Lung (tissue), 11 donors: ENCODE measurements at regions not wholly inside any gene's neighbourhood (a gene's known extent, or its start where the extent isn't known, plus 50 kb on each side); places are given as distances from the start of the nearest gene placed in this dataset.

ENCODE experiments used
- ATAC-seq: fragments of 200-7000 bp; cut with Tn5 transposase; one replicate; pipeline ENCODE4 v1.9.1; 2020; ENCODE audit warnings: moderate number of reproducible peaks; ENCODE audit not compliant: insufficient read depth, low FRiP score
- DNase-seq, 3 donors: peaks; one replicate each; pipeline ENCODE4 v3.0.0-alpha.2; 2013 to 2017
- H3K27ac ChIP-seq, 2 donors: one replicate each; pipeline ENCODE4 v1.5.1; 2013; ENCODE audit warnings: mild to moderate bottlenecking in 2 of 2, moderate library complexity in 2 of 2, control low read depth in 1 of 2, inconsistent platforms in 1 of 2, low read depth in 1 of 2, low read length in 1 of 2
- H3K27me3 ChIP-seq, 3 donors: one replicate each; pipeline ENCODE4 v1.5.1; 2013; ENCODE audit warnings: low read length in 2 of 3; ENCODE audit not compliant: control insufficient read depth in 3 of 3, insufficient read depth in 3 of 3
- H3K36me3 ChIP-seq, 4 donors: one replicate each; pipeline ENCODE4 v1.5.1; 2013; ENCODE audit warnings: low read length in 4 of 4, mild to moderate bottlenecking in 1 of 4, moderate library complexity in 1 of 4; ENCODE audit not compliant: control insufficient read depth in 4 of 4, insufficient read depth in 4 of 4
- H3K4me1 ChIP-seq, 5 donors: one replicate each; pipeline ENCODE4 v1.5.1; 2013; ENCODE audit warnings: low read length in 5 of 5, mild to moderate bottlenecking in 2 of 5, moderate library complexity in 1 of 5; ENCODE audit not compliant: control insufficient read depth in 5 of 5, insufficient read depth in 5 of 5
- H3K4me3 ChIP-seq: one replicate; pipeline ENCODE4 v1.5.1; 2013; ENCODE audit warnings: mild to moderate bottlenecking, control low read depth, moderate library complexity
- H3K9ac ChIP-seq, 2 donors: one replicate each; pipeline ENCODE4 v1.5.1; 2013; ENCODE audit warnings: low read length in 2 of 2, control low read depth in 1 of 2; ENCODE audit not compliant: insufficient read depth in 1 of 2
- H3K9me3 ChIP-seq, 4 donors: one replicate each; pipeline ENCODE4 v1.5.1; 2013; ENCODE audit warnings: low read length in 3 of 4, mild to moderate bottlenecking in 1 of 4, moderate library complexity in 1 of 4; ENCODE audit not compliant: control insufficient read depth in 4 of 4, insufficient read depth in 3 of 4
- WGBS, 2 donors: extraction: QIAGEN DNeasy Blood & Tissue Kit; methylation state at CpG; one replicate each; pipeline ENCODE4 v1.1.7; 2013; 5-methylcytosine and 5-hydroxymethylcytosine counted together
- TF ChIP-seq, protein P1 (sequence below): IDR thresholded peaks from 2 replicates; pipeline ENCODE4 v1.5.1; 2012; ENCODE audit warnings: mild to moderate bottlenecking; ENCODE audit errors: control extremely low read depth, extremely low read depth
- donor health status: control.
- donor health status: control.
- donor health status: Bipolar disorder and iron deficiency.
- donor health status: healthy.
- donor health status: DM: yes; HTN: yes; CAD: no.

DNA sequence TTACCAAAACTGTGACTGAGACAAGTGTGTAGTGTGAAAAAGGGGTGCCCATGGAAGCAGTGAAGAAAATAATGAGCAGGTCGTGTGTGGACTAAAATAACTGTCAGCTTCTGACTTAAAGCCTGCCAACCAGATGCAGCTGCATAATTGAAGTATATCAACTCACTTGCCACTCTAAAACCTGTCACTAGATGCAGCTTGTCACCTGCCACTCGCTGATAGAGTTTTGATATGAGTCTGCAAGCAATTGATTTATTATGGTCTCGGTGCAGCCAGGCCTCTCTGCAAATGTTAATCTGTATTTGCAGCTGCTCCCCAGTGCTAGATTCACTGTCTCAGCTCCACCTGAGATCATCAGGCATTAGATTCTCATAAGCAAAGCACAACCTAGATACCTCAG is 1090.0 kb upstream of the EYS start:
- WGBS, 2 donors = 63 to 64% methylated on average over 3 of the region's 3 CpGs
- TF ChIP-seq, protein P1, sequence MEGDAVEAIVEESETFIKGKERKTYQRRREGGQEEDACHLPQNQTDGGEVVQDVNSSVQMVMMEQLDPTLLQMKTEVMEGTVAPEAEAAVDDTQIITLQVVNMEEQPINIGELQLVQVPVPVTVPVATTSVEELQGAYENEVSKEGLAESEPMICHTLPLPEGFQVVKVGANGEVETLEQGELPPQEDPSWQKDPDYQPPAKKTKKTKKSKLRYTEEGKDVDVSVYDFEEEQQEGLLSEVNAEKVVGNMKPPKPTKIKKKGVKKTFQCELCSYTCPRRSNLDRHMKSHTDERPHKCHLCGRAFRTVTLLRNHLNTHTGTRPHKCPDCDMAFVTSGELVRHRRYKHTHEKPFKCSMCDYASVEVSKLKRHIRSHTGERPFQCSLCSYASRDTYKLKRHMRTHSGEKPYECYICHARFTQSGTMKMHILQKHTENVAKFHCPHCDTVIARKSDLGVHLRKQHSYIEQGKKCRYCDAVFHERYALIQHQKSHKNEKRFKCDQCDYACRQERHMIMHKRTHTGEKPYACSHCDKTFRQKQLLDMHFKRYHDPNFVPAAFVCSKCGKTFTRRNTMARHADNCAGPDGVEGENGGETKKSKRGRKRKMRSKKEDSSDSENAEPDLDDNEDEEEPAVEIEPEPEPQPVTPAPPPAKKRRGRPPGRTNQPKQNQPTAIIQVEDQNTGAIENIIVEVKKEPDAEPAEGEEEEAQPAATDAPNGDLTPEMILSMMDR = no peak
- Histone ChIP-seq H3K4me3 (no peak overlapping the region), H3K27ac (no peak overlapping the region), H3K9ac (no peak overlapping the region), H3K27me3 (no peaks in the 10 kb centered on the region), H3K36me3 (no peaks in the 10 kb centered on the region), H3K9me3 (no peaks in the 10 kb centered on the region), H3K4me1 (no peaks in the 10 kb centered on the region)
- no peak for ATAC-seq
- DNase-seq = no peak

DNA sequence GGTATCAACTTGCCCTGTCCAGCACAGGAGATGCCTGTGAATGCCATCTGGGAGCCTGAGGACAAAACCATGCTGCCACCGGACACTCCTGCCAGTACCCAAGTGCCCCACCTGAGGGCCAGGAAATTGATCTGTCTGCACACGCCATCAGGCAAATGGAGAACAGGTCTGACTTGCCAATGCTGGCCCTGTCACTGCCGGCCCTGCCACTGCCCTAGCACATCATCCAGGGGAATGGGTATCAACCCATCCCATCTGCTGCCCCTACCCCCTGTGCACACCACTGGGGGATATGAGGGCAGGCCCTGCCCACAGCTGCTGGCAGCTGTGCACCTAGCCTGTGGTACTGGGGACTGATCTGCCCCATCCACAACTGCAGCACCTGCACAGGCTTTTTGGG is 1081.6 kb upstream of the EYS start:
- H3K9ac ChIP-seq = no peak overlapping the region
- no peaks in the 10 kb centered on the region for H3K9me3 ChIP-seq
- no peak for ATAC-seq
- H3K4me3 ChIP-seq = no peak overlapping the region
- no peak overlapping the region for H3K27ac ChIP-seq
- TF ChIP-seq, protein P1 = no peak
- no peaks in the 10 kb centered on the region for H3K36me3 ChIP-seq
- no peaks in the 10 kb centered on the region for H3K4me1 ChIP-seq
- no peak for DNase-seq
- no peaks in the 10 kb centered on the region for H3K27me3 ChIP-seq
- 91 to 97% methylated on average over 3 of the region's 3 CpGs for WGBS, 2 donors

DNA sequence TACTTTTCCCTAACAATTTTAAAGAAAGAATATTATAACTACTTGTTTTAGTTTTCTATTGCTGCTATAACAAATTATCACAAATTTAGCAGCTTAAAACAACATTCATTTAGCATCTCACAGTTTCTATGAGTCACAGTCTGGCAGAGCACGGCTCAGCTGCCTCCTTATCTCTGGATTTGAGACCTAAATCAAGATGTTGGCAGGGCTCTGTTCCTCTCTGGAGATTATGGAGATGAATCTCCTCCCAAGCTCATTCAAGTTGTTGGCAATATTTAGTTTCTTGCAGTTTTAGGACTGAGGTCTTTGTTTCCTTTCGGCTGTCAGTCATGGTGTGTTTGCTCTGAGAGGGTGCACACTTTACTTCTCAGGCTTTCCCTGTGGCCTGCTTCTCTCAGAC is 1065.8 kb upstream of the EYS start:
- TF ChIP-seq, protein P1 = no peak
- Histone ChIP-seq H3K27me3 (no peaks in the 10 kb centered on the region), H3K27ac (no peak overlapping the region), H3K4me3 (no peak overlapping the region), H3K36me3 (no peaks in the 10 kb centered on the region), H3K9ac (no peak overlapping the region), H3K9me3 (peaks cover 0 to 5% (median 0%) of the 10 kb centered on the region in 4 donors), H3K4me1 (no peaks in the 10 kb centered on the region)
- peak; percentile 25 to 68 (median 41) for DNase-seq
- 39 to 61% methylated on average over 2 of the region's 2 CpGs for WGBS, 2 donors
- ATAC-seq = no peak

DNA sequence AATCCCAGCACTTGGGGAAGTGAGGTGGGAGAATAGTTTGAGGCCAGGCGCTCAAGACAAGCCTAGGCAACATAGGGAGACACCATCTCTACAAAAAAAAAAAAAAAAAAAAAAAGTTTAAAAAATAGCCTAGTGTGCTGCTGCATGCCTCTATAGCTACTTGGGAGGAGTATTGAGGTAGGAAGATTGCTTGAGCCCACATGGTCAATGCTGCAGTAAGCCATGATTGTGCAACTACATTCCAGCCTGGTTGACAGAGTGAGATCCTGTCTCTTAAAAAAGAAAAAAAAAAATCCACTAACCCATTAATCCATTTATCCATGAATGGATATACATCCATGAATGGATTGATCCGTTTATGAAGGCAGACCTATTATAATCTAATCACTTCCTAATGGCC is 1064.6 kb upstream of the EYS start:
- 78 to 84% methylated on average over 2 of the region's 2 CpGs for WGBS, 2 donors
- DNase-seq (no peak), ATAC-seq (no peak)
- no peaks in the 10 kb centered on the region for H3K36me3 ChIP-seq
- H3K4me1 ChIP-seq = no peaks in the 10 kb centered on the region
- H3K27ac ChIP-seq = no peak overlapping the region
- TF ChIP-seq, protein P1 = no peak
- no peaks in the 10 kb centered on the region for H3K9me3 ChIP-seq
- no peak overlapping the region for H3K9ac ChIP-seq
- H3K27me3 ChIP-seq = no peaks in the 10 kb centered on the region
- no peak overlapping the region for H3K4me3 ChIP-seq
